Astrocyte of the cerebellum (primary cell): ENCODE measurements at regions not wholly inside any gene's neighbourhood (a gene's known extent, or its start where the extent isn't known, plus 50 kb on each side); places are given as distances from the start of the nearest gene placed in this dataset.
A peak's percentile ranks its signal among the peaks of the same experiment; 100 is the strongest.

Source experiments
- DNase-seq: peaks from one replicate; pipeline ENCODE4 v3.0.0-alpha.2; 2011; ENCODE audit warnings: low read depth
- H3K4me3 ChIP-seq: 2 replicates; pipeline ENCODE4 v1.5.1; 2011; ENCODE audit warnings: mild to moderate bottlenecking, low read depth, low read length, moderate library complexity
- CTCF ChIP-seq: IDR thresholded peaks from 2 replicates; pipeline ENCODE4 v1.5.1; 2012; ENCODE audit warnings: low read length, low read depth, moderate library complexity, mild to moderate bottlenecking; ENCODE audit errors: missing control alignments
- in situ Hi-C: cut with HindIII; loops from 2 replicates; pipeline ENCODE4 v1.10.0; 2017; ENCODE audit warnings: low sequenced_read_pairs

GRCh38 chr5:152262667-152263066, 142.4 kb downstream of the NMUR2 start:
- no peak for TF ChIP-seq CTCF
- H3K4me3 ChIP-seq = no peak overlapping the region
- no peak for DNase-seq
- in situ Hi-C loops = no loop called here

DNA sequence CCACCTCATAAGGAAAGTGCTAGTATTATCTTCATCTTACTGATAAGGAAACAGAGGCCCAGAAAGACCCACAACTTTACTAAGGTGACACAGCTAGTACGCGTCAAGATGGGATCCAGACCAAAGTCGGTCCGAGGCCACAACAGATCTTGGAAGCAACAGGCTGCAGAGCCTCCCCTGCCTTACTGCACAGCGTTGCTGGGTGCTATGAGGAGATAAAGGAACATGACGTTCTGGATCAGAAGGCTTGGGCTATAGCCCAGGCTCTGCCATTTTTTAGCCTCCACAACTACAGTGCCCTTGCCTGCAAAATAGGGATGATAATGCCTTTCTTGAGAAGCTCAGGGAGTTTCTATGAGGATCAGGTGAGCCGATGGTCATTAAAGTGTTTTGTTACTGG, 144.1 kb downstream of the NMUR2 start:
- no peak overlapping the region for H3K4me3 ChIP-seq
- no peak for TF ChIP-seq CTCF
- DNase-seq = no peak
- in situ Hi-C loops = no loop called here

- no peak overlapping the region for H3K4me3 ChIP-seq
- DNase-seq = no peak
- TF ChIP-seq CTCF = no peak
- in situ Hi-C loops = no loop called here
These were observed 145.4 kb downstream of the NMUR2 start for GRCh38 chr5:152259702-152260101.

DNA sequence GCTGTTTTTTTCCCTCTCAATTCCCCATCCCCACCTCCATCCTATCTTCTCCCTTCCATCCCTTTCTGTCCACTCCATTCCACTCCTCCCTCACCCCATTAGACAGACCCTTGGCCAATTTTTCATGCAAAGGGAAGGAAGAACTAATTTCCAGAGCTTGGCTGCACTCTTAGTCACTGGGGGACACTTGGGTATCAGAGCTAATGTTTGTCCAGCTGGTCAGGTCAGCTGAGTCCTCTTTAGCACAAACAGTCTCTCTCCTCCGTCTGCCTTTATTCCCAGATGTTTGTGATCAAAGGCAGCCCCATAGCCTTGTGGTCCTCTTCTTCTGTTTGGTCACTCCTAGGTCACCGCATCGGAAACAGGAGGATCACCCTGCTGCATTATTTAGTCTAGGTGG, 148.5 kb downstream of the NMUR2 start:
- no peak for DNase-seq
- no peak for TF ChIP-seq CTCF
- H3K4me3 ChIP-seq = no peak overlapping the region
- in situ Hi-C loops = no loop called here

DNA sequence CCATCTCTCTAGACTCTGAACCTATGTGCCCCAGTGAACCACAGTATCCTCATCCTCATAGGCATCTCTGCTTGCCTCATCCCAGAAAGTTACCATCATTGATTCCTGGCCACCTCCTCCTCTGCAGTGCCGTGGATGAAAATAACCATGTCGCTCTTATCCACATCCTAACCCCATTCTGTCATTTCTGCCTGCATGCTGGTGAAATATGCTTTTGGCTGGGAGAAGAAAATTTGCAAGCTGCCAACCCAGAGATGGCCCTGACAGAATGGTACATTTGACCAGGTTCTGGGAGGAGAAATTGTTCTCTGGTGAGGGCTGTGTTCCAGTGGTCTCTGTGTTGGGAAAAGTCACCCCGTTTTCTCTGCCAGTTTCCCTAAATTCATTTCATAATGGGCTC, 149.7 kb downstream of the NMUR2 start:
- TF ChIP-seq CTCF = no peak
- in situ Hi-C loops = no loop called here
- no peak for DNase-seq
- H3K4me3 ChIP-seq = no peak overlapping the region

GRCh38 chr5:152247850-152248385, 157.2 kb downstream of the NMUR2 start:
- DNase-seq = no peak
- in situ Hi-C loops = no loop called here
- no peak for TF ChIP-seq CTCF

GRCh38 chr5:152246401-152246800, 158.7 kb downstream of the NMUR2 start:
- in situ Hi-C loops = no loop called here
- H3K4me3 ChIP-seq = no peak overlapping the region
- peak; percentile 12 for DNase-seq
- no peak for TF ChIP-seq CTCF

More at GRCh38 chr5:152247850-152248385, 157.2 kb downstream of the NMUR2 start:
- no peak overlapping the region for H3K4me3 ChIP-seq
